HFF-Myc (cell line): ENCODE measurements at regions not wholly inside any gene's neighbourhood (a gene's known extent, or its start where the extent isn't known, plus 50 kb on each side); places are given as distances from the start of the nearest gene placed in this dataset.
A peak's percentile ranks its signal among the peaks of the same experiment; 100 is the strongest.

Source experiments
- DNase-seq: peaks from one replicate; pipeline ENCODE4 v3.0.0-alpha.2; 2011; ENCODE audit warnings: low read depth; ENCODE audit errors: extremely low read depth
- H3K4me3 ChIP-seq: replicated peaks from 2 replicates; pipeline ENCODE4 v1.5.1; 2011; ENCODE audit warnings: low read depth, mild to moderate bottlenecking, control low read depth, low read length
- CTCF ChIP-seq: IDR thresholded peaks from 2 replicates; pipeline ENCODE4 v1.5.1; 2012; ENCODE audit warnings: mild to moderate bottlenecking, low read depth, low read length, control low read depth; ENCODE audit errors: missing control alignments

GRCh38 chr1:194114288-194114687 is 927.9 kb upstream of the B3GALT2 start:
- TF ChIP-seq CTCF: no peak
- no peak overlapping the region for H3K4me3 ChIP-seq
- no peak for DNase-seq

- no peak for TF ChIP-seq CTCF
- H3K4me3 ChIP-seq: no peak overlapping the region
- DNase-seq: no peak
Observed at GRCh38 chr1:194105381-194105780, 919.0 kb upstream of the B3GALT2 start.

- no peak for DNase-seq
- no peak overlapping the region for H3K4me3 ChIP-seq
- TF ChIP-seq CTCF: no peak
Observed at GRCh38 chr1:194104247-194104844, 917.9 kb upstream of the B3GALT2 start.

GRCh38 chr1:194103516-194104246 is 917.3 kb upstream of the B3GALT2 start:
- TF ChIP-seq CTCF: no peak
- no peak overlapping the region for H3K4me3 ChIP-seq
- DNase-seq: no peak

GRCh38 chr1:194103101-194103500 is 916.7 kb upstream of the B3GALT2 start:
- TF ChIP-seq CTCF: no peak
- DNase-seq: no peak
- no peak overlapping the region for H3K4me3 ChIP-seq

GRCh38 chr1:194102607-194103006 is 916.2 kb upstream of the B3GALT2 start:
- TF ChIP-seq CTCF: peak; percentile 38
- no peak overlapping the region for H3K4me3 ChIP-seq
- DNase-seq: peak; percentile 3
